ENCODE measurements at regions not wholly inside any gene's neighbourhood (a gene's known extent, or its start where the extent isn't known, plus 50 kb on each side); places are given as distances from the start of the nearest gene placed in this dataset.

DNA sequence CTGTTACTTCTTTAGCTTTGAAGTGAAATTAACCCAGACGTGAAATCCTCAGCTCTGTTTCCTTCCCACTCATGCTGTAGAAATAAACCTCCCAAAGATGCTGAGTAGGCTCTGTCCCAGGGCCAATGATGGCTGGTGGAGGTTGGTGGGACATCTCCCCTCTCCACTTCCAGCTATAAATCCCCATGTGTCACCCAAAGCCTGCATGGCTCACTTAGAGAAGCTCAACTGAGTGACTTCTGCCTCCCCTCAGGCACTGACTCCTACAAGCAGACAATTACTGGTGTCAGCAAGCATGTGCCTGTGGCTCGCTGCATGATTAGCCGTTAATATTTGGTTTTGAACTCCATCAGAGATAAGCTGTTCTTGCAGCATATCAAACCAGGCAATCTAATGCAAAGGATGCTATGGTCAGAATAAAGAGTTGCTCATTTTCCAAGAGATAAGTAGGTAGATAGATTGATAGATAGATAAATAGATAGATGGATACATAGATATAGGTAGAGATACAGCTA is 569.5 kb upstream of the WWC1 start:
- SMC1A ChIA-PET (ENCODE audit: uncharacterized antibody, unreplicated experiment): interaction anchor here (0.6 to 2.3 kb wide), 7 partner anchors 9 to 498 kb away, joined by 3 to 12 read pairs (median 4); no protein-coding TSS in a partner anchor
- no peaks in the 10 kb centered on the region for H3K9me3 ChIP-seq (replicated peaks; ENCODE audit: control insufficient read depth, insufficient read depth, low read length)
- no peak overlapping the region for H3K9ac ChIP-seq (ENCODE audit: control insufficient read depth, insufficient read depth, low read length)
- intact Hi-C loops (cut with micrococcal nuclease; ENCODE audit: unreplicated experiment) (loop anchor here (5.0 kb wide), 1 partner anchor 245 kb away; no protein-coding TSS in a partner anchor), in situ Hi-C loops (cut with MboI) (loop anchor here (5.0 kb wide), 1 partner anchor 495 kb away; no protein-coding TSS in a partner anchor)
- POLR2A ChIA-PET: no interaction called here
- H4K20me1 ChIP-seq (ENCODE audit: control insufficient read depth, insufficient read depth): no peaks in the 10 kb centered on the region
- H2AFZ ChIP-seq (ENCODE audit: control insufficient read depth, low read depth, low read length): no peak overlapping the region
- H3K27me3 ChIP-seq (replicated peaks in 1 of 2; ENCODE audit: control insufficient read depth in 2 of 2, insufficient read depth in 2 of 2, low read length in 1 of 2): peaks cover 0 to 3% of the 10 kb centered on the region in 2 experiments; a peak in 2 of 4 replicates
- BruUV-seq (replicated peaks): no TSS peak
- FAIRE-seq (no peak), DNase-seq (ENCODE audit: low read depth, low spot score) (no peak), ATAC-seq (no peak)
- H3K4me1 ChIP-seq (ENCODE audit: control insufficient read depth, insufficient read depth, low read length): no peaks in the 10 kb centered on the region
- RAD21 ChIA-PET (ENCODE audit: unreplicated experiment): interaction anchor here (0.9 to 3.3 kb wide), 6 partner anchors 21 to 498 kb away, joined by 3 to 9 read pairs (median 4); no protein-coding TSS in a partner anchor
- H3K4me3 ChIP-seq: no peak overlapping the region
- no peak overlapping the region for H3K27ac ChIP-seq (ENCODE audit: control insufficient read depth, insufficient read depth)
- TF ChIP-seq NFYB (IDR thresholded peaks at IDR 0.05; ENCODE audit: insufficient read depth, low read depth, low read length): no peak
- TF ChIP-seq TCF7 (IDR thresholded peaks at IDR 0.05; ENCODE audit: borderline replicate concordance): no peak
- TF ChIP-seq SPI1 (IDR thresholded peaks at IDR 0.05; ENCODE audit: borderline replicate concordance, insufficient read depth, low read depth, low read length): no peak
- TF ChIP-seq REST (IDR thresholded peaks at IDR 0.05; ENCODE audit: low read depth, low read length): no peak
- TF ChIP-seq FOXK2 (IDR thresholded peaks at IDR 0.05): no peak
- TF ChIP-seq EP300 (IDR thresholded peaks at IDR 0.05; ENCODE audit: borderline replicate concordance in 1 of 2, control insufficient read depth in 1 of 2, low read depth in 2 of 2, low read length in 2 of 2): no peak
- TF ChIP-seq RAD21 (IDR thresholded peaks at IDR 0.05; ENCODE audit: insufficient read depth, low read depth, low read length): no peak
- no peak for TF ChIP-seq SKIL (IDR thresholded peaks at IDR 0.05; ENCODE audit: low read depth, poor library complexity, severe bottlenecking)
- TF ChIP-seq ATF3 (IDR thresholded peaks at IDR 0.05; ENCODE audit: borderline replicate concordance, extremely low read depth, low read depth, low read length): no peak
- no peak for TF ChIP-seq FOS (IDR thresholded peaks at IDR 0.05; ENCODE audit: borderline replicate concordance, extremely low read depth, insufficient read length)
- no peak for TF ChIP-seq BACH1 (IDR thresholded peaks at IDR 0.05; ENCODE audit: borderline replicate concordance)
- TF ChIP-seq KDM1A (IDR thresholded peaks at IDR 0.05; ENCODE audit: borderline replicate concordance): no peak
- CTCF ChIA-PET: interaction anchor here (0.6 to 3.1 kb wide), 16 partner anchors 8 to 498 kb away, joined by 3 to 32 read pairs (median 4); no protein-coding TSS in a partner anchor
- H3K79me2 ChIP-seq (ENCODE audit: control insufficient read depth, insufficient read depth, low read length): no peaks in the 10 kb centered on the region
- 0% methylated on average over 3 of the region's 3 CpGs for WGBS (ENCODE audit: insufficient coverage, insufficient replicate concordance, low lambda C conversion rate, missing lambda C conversion rate)
- H3K36me3 ChIP-seq (ENCODE audit: control insufficient read depth in 2 of 2, insufficient read depth in 2 of 2, low read length in 1 of 2): no peaks in the 10 kb centered on the region
- H3K4me2 ChIP-seq (ENCODE audit: control insufficient read depth, insufficient read depth): no peak overlapping the region

Data from GM12878 (cell line).